HCT116 (cell line): ENCODE measurements at regions not wholly inside any gene's neighbourhood (a gene's known extent, or its start where the extent isn't known, plus 50 kb on each side); places are given as distances from the start of the nearest gene placed in this dataset.

ENCODE experiments used
- ATAC-seq: fragments of 200-7000 bp; cut with Tn5 transposase; 2 replicates; pipeline ENCODE4 v1.9.1; 2020; ENCODE audit warnings: mild to moderate bottlenecking, moderate library complexity
- BruUV-seq: library from RNA; stranded (reverse); fragments of 400-500 nt; replicated peaks from 2 replicates; lab custom pipeline; 2021; lab: Mats Ljungman, UMichigan
- CTCF ChIA-PET: fragments of 300-600 bp; sonication (Branson Sonifier 250); formaldehyde crosslinking; loops from one replicate; lab custom pipeline; 2021; ENCODE audit warnings: antibody characterized with exemption; lab: Charles Lee
- POLR2A ChIA-PET: fragments of 300-600, 350-600 bp; sonication (Branson Sonifier 250); formaldehyde crosslinking; loops from one replicate; lab custom pipeline; 2021; ENCODE audit warnings: antibody characterized with exemption; lab: Charles Lee
- RAD21 ChIA-PET, 2 experiments: fragments of 300-600 bp; sonication (Branson Sonifier 250); formaldehyde crosslinking; loops; one replicate each; lab custom pipeline; 2023; ENCODE audit warnings: low total read pairs in 2 of 2; ENCODE audit not compliant: uncharacterized antibody in 2 of 2, unreplicated experiment in 2 of 2, low non-redundant PET in 1 of 2; lab: Charles Lee
- DNase-seq: peaks from one replicate; pipeline ENCODE4 v3.0.0-alpha.2; 2010; ENCODE audit warnings: low read depth, low spot score
- H2AFZ ChIP-seq: fragments of 200-600 bp; shearing (Covaris generic), sonication (generic); 2 replicates; pipeline ENCODE4 v1.6.1; 2017; ENCODE audit warnings: low read depth, mixed run types, mixed read lengths, antibody characterized with exemption, low read length; ENCODE audit not compliant: poor library complexity, severe bottlenecking
- H3K27ac ChIP-seq: 2 replicates; pipeline ENCODE4 v1.5.1; 2012; ENCODE audit warnings: low read depth, low read length
- H3K27me3 ChIP-seq: fragments of 200-600 bp; sonication (generic); 2 replicates; pipeline ENCODE4 v1.6.1; 2016; ENCODE audit warnings: mixed run types, low read length, mixed read lengths; ENCODE audit not compliant: insufficient read depth
- H3K36me3 ChIP-seq, 2 experiments: fragments of 200-500 bp in 1 of 2; fragments of 200-600 bp in 1 of 2; sonication (Bioruptor generic) in 1 of 2; sonication (generic) in 1 of 2; 2 replicates each; pipeline versions ENCODE4 v1.5.1 to v1.6.1; 2014 to 2016; ENCODE audit warnings: low read length in 2 of 2, inconsistent platforms in 1 of 2, mixed read lengths in 1 of 2, mixed run types in 1 of 2; ENCODE audit not compliant: insufficient read depth in 2 of 2, control insufficient read depth in 1 of 2
- H3K4me1 ChIP-seq, 2 experiments: fragments of 200-600 bp in 1 of 2; sonication (generic) in 1 of 2; 2 replicates each; pipeline versions ENCODE4 v1.5.1 to v1.6.1; 2012 to 2017; ENCODE audit warnings: low read length in 2 of 2, inconsistent platforms in 1 of 2, mild to moderate bottlenecking in 1 of 2, mixed read lengths in 1 of 2, mixed run types in 1 of 2, moderate library complexity in 1 of 2; ENCODE audit not compliant: insufficient read depth in 2 of 2, control insufficient read depth in 1 of 2
- H3K4me2 ChIP-seq: fragments of 200-600 bp; sonication (generic); 2 replicates; pipeline ENCODE4 v1.6.1; 2017; ENCODE audit warnings: mixed run types, low read length, mixed read lengths
- H3K4me3 ChIP-seq, 2 experiments: fragments of 200-600 bp in 1 of 2; sonication (generic) in 1 of 2; replicated peaks in 1 of 2; 2 replicates each; pipeline ENCODE4 v1.5.1; 2011 to 2016; ENCODE audit warnings: low read length in 2 of 2, control low read depth in 1 of 2, low read depth in 1 of 2, mild to moderate bottlenecking in 1 of 2, mixed read lengths in 1 of 2, mixed run types in 1 of 2
- H3K79me2 ChIP-seq: fragments of 200-600 bp; sonication (generic); 2 replicates; pipeline ENCODE4 v1.6.1; 2017; ENCODE audit warnings: mild to moderate bottlenecking, mixed run types, low read length, moderate library complexity, mixed read lengths; ENCODE audit not compliant: insufficient read depth
- H3K9ac ChIP-seq: fragments of 200-600 bp; sonication (generic); 2 replicates; pipeline ENCODE4 v1.6.1; 2016; ENCODE audit warnings: low read length, mixed read lengths
- H3K9me2 ChIP-seq: fragments of 200-600 bp; sonication (generic), shearing (Covaris generic); 2 replicates; pipeline ENCODE4 v1.6.1; 2017; ENCODE audit warnings: mixed run types, mild to moderate bottlenecking, moderate library complexity; ENCODE audit not compliant: insufficient read depth
- H3K9me3 ChIP-seq, 2 experiments: fragments of 200-500 bp in 1 of 2; fragments of 200-600 bp in 1 of 2; sonication (Bioruptor generic) in 1 of 2; sonication (generic) in 1 of 2; 2 replicates each; pipeline ENCODE4 v1.6.1; 2014 to 2017; ENCODE audit warnings: low read length in 2 of 2, mixed read lengths in 2 of 2, inconsistent platforms in 1 of 2, low read depth in 1 of 2, mild to moderate bottlenecking in 1 of 2, mixed run types in 1 of 2, moderate library complexity in 1 of 2; ENCODE audit not compliant: control insufficient read depth in 1 of 2, insufficient read depth in 1 of 2
- H4K20me1 ChIP-seq: fragments of 200-600 bp; sonication (generic), shearing (Covaris generic); 2 replicates; pipeline ENCODE4 v1.6.1; 2017; ENCODE audit warnings: mixed run types, mild to moderate bottlenecking, moderate library complexity; ENCODE audit not compliant: insufficient read depth
- CBX3 ChIP-seq: IDR thresholded peaks from 2 replicates; pipeline ENCODE4 v1.6.1; 2012; ENCODE audit warnings: low read depth
- CEBPB ChIP-seq: IDR thresholded peaks from 2 replicates; pipeline ENCODE4 v1.6.1; 2012; ENCODE audit warnings: low read depth
- EGR1 ChIP-seq: IDR thresholded peaks from 2 replicates; pipeline ENCODE4 v1.6.1; 2012; ENCODE audit warnings: low read depth
- ELF1 ChIP-seq: IDR thresholded peaks from 2 replicates; pipeline ENCODE4 v1.6.1; 2012; ENCODE audit warnings: low read depth, borderline replicate concordance
- EZH2phosphoT487 ChIP-seq: fragments of 200-600 bp; IDR thresholded peaks from 2 replicates; pipeline ENCODE4 v1.6.1; 2018; ENCODE audit warnings: antibody characterized with exemption, borderline replicate concordance
- FOSL1 ChIP-seq: IDR thresholded peaks from 2 replicates; pipeline ENCODE4 v1.6.1; 2012; ENCODE audit warnings: low read depth
- POLR2AphosphoS5 ChIP-seq: IDR thresholded peaks from 2 replicates; pipeline ENCODE4 v1.6.1; 2011; ENCODE audit warnings: mild to moderate bottlenecking, low read depth, low read length, moderate library complexity
- SIN3A ChIP-seq: IDR thresholded peaks from 2 replicates; pipeline ENCODE4 v1.6.1; 2012; ENCODE audit warnings: low read depth
- SP1 ChIP-seq: IDR thresholded peaks from 2 replicates; pipeline ENCODE4 v1.6.1; 2012; ENCODE audit warnings: low read depth
- TCF7L2 ChIP-seq: IDR thresholded peaks from 2 replicates; pipeline ENCODE4 v1.7.0; 2011; ENCODE audit warnings: borderline replicate concordance, inconsistent platforms; ENCODE audit not compliant: insufficient read depth, insufficient read length; ENCODE audit errors: extremely low read depth
- YY1 ChIP-seq: IDR thresholded peaks from 2 replicates; pipeline ENCODE4 v1.6.1; 2011; ENCODE audit warnings: low read length, low read depth, moderate library complexity, mild to moderate bottlenecking; ENCODE audit not compliant: insufficient replicate concordance; ENCODE audit errors: extremely low read depth
- ZNF274 ChIP-seq: fragments of 200-500 bp; sonication (Bioruptor generic); IDR thresholded peaks from 2 replicates; pipeline ENCODE4 v1.6.1; 2014; ENCODE audit warnings: mild to moderate bottlenecking, low read depth, low read length, inconsistent platforms
- intact Hi-C: fragments of 100-400 bp; cut with micrococcal nuclease; formaldehyde crosslinking; loops from 2 replicates; pipeline ENCODE4 v1.10.0; 2022
- TF ChIP-seq, protein P1 (sequence below), 3 experiments: fragments of 200-600 bp in 1 of 3; sonication (generic) in 1 of 3; IDR thresholded peaks in 2 of 3; conservative IDR thresholded peaks in 1 of 3; 2 replicates each; pipeline ENCODE4 v1.5.1; 2012 to 2017; ENCODE audit warnings: low read depth in 2 of 3, low read length in 2 of 3, antibody characterized with exemption in 1 of 3, borderline replicate concordance in 1 of 3, control low read depth in 1 of 3, mild to moderate bottlenecking in 1 of 3, mixed read lengths in 1 of 3, mixed run types in 1 of 3, moderate library complexity in 1 of 3; ENCODE audit not compliant: insufficient read depth in 1 of 3
- TF ChIP-seq, protein P2 (sequence below): IDR thresholded peaks from 2 replicates; pipeline ENCODE4 v1.6.1; 2012; ENCODE audit warnings: low read depth

DNA sequence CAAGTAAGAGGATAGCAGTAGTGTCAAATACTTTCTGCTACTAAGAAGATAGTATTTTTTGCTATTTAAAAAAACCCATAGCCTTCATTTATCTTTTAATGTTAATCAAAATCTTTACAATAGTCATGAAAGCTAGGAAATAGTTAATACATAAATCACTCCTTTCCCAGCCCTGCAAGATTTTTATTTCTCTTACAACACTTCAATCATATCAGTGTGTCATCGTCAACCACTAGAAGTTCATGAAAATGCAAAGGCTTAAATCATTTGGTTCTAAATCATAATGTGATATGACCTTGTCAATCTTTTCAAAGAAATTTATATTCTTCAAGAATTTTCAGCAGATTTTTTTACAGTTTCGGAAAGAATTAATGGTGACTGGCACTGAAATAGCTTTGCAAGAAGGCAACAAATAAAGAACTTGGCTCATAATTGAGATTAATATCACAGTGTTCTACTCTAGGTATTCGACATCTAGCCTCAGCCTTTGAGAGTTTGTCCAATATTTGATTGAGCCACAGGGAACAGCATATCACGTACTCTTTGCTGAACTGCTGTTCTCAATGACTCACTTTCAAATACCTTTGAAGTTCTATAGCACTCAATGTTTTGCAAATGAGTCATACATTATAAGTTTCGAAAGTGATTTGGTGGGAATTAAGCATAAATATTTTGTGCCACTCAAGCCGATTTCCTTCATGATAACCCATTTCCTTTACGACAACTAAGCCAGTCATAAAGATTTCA lies 384.0 kb upstream of the FOXG1 start:
- H3K9me2 ChIP-seq = no peaks in the 10 kb centered on the region
- no peaks in the 10 kb centered on the region for H4K20me1 ChIP-seq
- peaks cover 9 to 16% of the 10 kb centered on the region in 2 experiments; a peak in 3 of 4 replicates for H3K9me3 ChIP-seq
- RAD21 ChIA-PET = no interaction called here
- ATAC-seq (no peak), DNase-seq (no peak)
- no peak overlapping the region for H3K4me2 ChIP-seq
- no peak overlapping the region for H2AFZ ChIP-seq
- no peaks in the 10 kb centered on the region for H3K79me2 ChIP-seq
- intact Hi-C loops = no loop called here
- no peak overlapping the region for H3K9ac ChIP-seq
- H3K4me3 ChIP-seq = no peak overlapping the region
- BruUV-seq = no TSS peak
- H3K36me3 ChIP-seq = no peaks in the 10 kb centered on the region
- CTCF ChIA-PET = no interaction called here
- peak; percentile 98 for TF ChIP-seq TCF7L2
- no peak for TF ChIP-seq EGR1
- no peak overlapping the region for H3K27ac ChIP-seq
- POLR2A ChIA-PET = no interaction called here
- H3K4me1 ChIP-seq = no peaks in the 10 kb centered on the region
- H3K27me3 ChIP-seq = no peaks in the 10 kb centered on the region

DNA sequence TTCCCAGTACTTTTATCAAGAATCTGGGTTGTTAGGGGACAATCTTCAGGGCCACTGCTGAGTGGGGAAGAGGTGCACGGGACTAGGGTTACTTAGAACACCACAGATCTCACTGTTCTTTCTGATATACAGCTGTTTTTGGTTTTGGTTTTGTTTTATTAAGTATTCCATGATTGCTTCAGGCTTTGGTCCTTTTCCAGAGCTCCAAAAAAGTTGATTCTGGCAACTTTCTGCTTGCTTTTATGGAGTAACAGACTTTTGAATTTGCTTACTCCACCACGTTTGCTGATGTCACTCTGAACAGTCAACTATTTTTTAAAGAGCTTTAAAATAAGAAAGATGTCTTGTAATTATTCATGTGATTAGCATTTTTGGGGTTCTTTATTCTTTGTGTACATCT lies 368.1 kb upstream of the FOXG1 start:
- no peaks in the 10 kb centered on the region for H3K4me1 ChIP-seq
- no peak overlapping the region for H2AFZ ChIP-seq
- no peaks in the 10 kb centered on the region for H3K9me2 ChIP-seq
- no peak overlapping the region for H3K4me3 ChIP-seq
- ChIA-PET RAD21 (no interaction called here), POLR2A (no interaction called here), CTCF (no interaction called here)
- H3K79me2 ChIP-seq = no peaks in the 10 kb centered on the region
- no peak for ATAC-seq
- no peak overlapping the region for H3K27ac ChIP-seq
- DNase-seq = no peak
- no peaks in the 10 kb centered on the region for H3K27me3 ChIP-seq
- no peak overlapping the region for H3K4me2 ChIP-seq
- intact Hi-C loops = no loop called here
- no peak overlapping the region for H3K9ac ChIP-seq
- no peaks in the 10 kb centered on the region for H3K36me3 ChIP-seq
- no TSS peak for BruUV-seq
- H4K20me1 ChIP-seq = no peaks in the 10 kb centered on the region
- peaks cover 8 to 14% of the 10 kb centered on the region in 2 experiments; a peak in 3 of 4 replicates for H3K9me3 ChIP-seq
- TF ChIP-seq CEBPB (no peak), FOSL1 (no peak), YY1 (no peak), EZH2phosphoT487 (no peak), ZNF274 (no peak), SP1 (no peak), ELF1 (no peak), CBX3 (no peak), POLR2AphosphoS5 (no peak), SIN3A (no peak)
- TF ChIP-seq, protein P1, sequence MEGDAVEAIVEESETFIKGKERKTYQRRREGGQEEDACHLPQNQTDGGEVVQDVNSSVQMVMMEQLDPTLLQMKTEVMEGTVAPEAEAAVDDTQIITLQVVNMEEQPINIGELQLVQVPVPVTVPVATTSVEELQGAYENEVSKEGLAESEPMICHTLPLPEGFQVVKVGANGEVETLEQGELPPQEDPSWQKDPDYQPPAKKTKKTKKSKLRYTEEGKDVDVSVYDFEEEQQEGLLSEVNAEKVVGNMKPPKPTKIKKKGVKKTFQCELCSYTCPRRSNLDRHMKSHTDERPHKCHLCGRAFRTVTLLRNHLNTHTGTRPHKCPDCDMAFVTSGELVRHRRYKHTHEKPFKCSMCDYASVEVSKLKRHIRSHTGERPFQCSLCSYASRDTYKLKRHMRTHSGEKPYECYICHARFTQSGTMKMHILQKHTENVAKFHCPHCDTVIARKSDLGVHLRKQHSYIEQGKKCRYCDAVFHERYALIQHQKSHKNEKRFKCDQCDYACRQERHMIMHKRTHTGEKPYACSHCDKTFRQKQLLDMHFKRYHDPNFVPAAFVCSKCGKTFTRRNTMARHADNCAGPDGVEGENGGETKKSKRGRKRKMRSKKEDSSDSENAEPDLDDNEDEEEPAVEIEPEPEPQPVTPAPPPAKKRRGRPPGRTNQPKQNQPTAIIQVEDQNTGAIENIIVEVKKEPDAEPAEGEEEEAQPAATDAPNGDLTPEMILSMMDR (IDR thresholded peaks at IDR 0.05 in 2 of 3, conservative IDR thresholded peaks at IDR 0.05 in 1 of 3; ENCODE audit: borderline replicate concordance in 1 of 3, insufficient read depth in 1 of 3, low read depth in 2 of 3, low read length in 2 of 3) = no peak
- TF ChIP-seq, protein P2, sequence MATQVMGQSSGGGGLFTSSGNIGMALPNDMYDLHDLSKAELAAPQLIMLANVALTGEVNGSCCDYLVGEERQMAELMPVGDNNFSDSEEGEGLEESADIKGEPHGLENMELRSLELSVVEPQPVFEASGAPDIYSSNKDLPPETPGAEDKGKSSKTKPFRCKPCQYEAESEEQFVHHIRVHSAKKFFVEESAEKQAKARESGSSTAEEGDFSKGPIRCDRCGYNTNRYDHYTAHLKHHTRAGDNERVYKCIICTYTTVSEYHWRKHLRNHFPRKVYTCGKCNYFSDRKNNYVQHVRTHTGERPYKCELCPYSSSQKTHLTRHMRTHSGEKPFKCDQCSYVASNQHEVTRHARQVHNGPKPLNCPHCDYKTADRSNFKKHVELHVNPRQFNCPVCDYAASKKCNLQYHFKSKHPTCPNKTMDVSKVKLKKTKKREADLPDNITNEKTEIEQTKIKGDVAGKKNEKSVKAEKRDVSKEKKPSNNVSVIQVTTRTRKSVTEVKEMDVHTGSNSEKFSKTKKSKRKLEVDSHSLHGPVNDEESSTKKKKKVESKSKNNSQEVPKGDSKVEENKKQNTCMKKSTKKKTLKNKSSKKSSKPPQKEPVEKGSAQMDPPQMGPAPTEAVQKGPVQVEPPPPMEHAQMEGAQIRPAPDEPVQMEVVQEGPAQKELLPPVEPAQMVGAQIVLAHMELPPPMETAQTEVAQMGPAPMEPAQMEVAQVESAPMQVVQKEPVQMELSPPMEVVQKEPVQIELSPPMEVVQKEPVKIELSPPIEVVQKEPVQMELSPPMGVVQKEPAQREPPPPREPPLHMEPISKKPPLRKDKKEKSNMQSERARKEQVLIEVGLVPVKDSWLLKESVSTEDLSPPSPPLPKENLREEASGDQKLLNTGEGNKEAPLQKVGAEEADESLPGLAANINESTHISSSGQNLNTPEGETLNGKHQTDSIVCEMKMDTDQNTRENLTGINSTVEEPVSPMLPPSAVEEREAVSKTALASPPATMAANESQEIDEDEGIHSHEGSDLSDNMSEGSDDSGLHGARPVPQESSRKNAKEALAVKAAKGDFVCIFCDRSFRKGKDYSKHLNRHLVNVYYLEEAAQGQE = no peak
